ENCODE measurements at regions not wholly inside any gene's neighbourhood (a gene's known extent, or its start where the extent isn't known, plus 50 kb on each side); places are given as distances from the start of the nearest gene placed in this dataset.

GRCh38 chr12:24664161-24664880 is 284.6 kb downstream of the BCAT1 start:
- TF ChIP-seq POLR2A (IDR thresholded peaks at IDR 0.05): no peak
- no peak for TF ChIP-seq CTCF (IDR thresholded peaks at IDR 0.05)
- TF ChIP-seq EP300 (IDR thresholded peaks at IDR 0.05): no peak

All from upper lobe of left lung (tissue), 4 donors.